NK-92 treated with Interleukin-12 subunit alpha and Interleukin-12 subunit beta, amount 100 ng/mL, for 24 hours (cell line): ENCODE measurements at regions not wholly inside any gene's neighbourhood (a gene's known extent, or its start where the extent isn't known, plus 50 kb on each side); places are given as distances from the start of the nearest gene placed in this dataset.
"Not testable (repeated sequence)": the region's sequence is repeated elsewhere in the genome, so short reads cannot be mapped to it uniquely, and the experiment has no call there.

Source experiments
- DNase-seq: peaks from one replicate; lab custom pipeline; 2025; lab: John Stamatoyannopoulos, UW

GRCh38 chr17:52895272-52895671, 736.8 kb upstream of the CA10 start:
- DNase-seq, result no peak

- DNase-seq, result no peak
These were observed 733.8 kb upstream of the CA10 start for GRCh38 chr17:52892334-52892733.

DNA sequence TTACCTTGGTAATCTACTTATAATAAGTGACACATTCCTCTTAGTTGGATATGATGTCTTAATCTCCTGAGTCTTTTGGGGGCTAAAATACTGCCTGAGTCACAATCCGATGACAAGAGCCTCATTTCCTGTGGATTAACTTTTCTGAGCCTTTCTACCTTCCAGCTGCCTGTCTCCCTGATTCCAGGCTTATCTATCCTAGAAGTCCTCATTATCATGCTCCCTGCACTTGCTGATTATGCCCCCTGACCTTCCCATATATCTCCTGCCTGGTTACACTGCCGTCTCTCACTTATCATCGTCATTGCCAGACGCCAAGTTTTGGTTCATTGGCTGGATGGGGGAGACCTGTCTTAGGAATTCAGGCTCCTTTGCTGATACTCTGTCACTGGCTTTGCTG, 727.4 kb upstream of the CA10 start:
- no peak for DNase-seq

GRCh38 chr17:52883907-52884491, 725.5 kb upstream of the CA10 start:
- DNase-seq, result not testable (repeated sequence)

GRCh38 chr17:52846767-52847166, 688.3 kb upstream of the CA10 start:
- DNase-seq, result not testable (repeated sequence)

DNA sequence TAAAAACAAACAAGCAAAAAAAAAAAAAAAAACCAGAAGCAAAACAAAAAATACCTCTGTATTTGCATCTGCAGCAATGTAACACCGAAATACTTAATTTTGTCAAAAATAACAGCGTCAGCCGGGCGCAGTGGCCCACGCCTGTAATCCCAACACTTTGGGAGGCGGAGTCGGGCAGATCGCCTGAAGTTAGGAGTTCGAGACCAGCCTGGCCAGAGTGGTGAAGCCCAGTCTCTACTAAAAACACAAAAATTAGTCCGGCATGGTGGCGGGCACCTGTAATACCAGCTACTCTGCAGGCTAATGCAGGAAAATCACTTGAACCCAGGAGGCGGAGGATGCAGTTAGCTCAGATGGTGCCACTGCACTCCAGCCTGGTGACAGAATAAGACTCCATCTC, 683.5 kb upstream of the CA10 start:
- DNase-seq, result no peak

DNA sequence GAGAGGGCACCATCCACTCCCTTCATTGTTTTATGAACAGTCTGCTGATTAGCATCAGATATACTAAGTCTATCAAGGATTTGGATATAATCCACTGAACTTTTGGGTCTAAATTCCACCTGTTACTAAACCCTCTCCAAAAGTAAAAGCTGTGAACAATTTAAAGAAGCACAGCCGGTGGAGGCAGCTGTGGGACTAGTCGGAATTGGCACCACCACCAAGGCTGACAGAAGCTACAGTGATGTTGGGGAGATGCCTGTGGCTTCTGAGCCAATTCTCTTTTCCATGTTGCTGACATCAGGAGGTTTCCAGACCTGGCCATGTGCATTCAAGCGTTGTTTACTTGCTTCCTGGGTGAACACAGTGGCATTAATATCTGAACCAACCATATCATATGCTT, 679.0 kb upstream of the CA10 start:
- no peak for DNase-seq

- DNase-seq, result no peak
These were observed 673.0 kb upstream of the CA10 start for GRCh38 chr17:52831536-52831935.

- no peak for DNase-seq
These were observed 670.1 kb upstream of the CA10 start for GRCh38 chr17:52828621-52829020.

DNA sequence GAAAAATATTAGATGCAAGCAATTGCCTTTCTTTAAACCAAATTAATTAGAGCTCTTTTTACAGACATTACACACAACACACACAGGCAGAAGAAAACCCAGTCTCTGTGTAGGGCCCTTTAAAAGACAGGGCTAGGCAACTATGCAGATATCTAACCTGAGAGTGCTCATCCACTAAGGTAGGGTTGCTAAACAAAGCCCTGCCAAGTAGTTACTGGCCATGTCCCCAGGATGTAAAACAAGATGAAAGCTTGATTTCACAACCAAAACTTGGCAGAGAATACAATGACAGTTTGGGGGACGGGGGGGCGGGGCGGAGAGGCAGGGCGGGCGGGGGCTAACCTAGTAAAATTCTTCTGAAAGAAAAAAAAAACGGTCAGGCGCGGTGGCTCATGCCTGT, 669.0 kb upstream of the CA10 start:
- DNase-seq, result no peak

GRCh38 chr17:52824542-52824941, 666.0 kb upstream of the CA10 start:
- no peak for DNase-seq

DNA sequence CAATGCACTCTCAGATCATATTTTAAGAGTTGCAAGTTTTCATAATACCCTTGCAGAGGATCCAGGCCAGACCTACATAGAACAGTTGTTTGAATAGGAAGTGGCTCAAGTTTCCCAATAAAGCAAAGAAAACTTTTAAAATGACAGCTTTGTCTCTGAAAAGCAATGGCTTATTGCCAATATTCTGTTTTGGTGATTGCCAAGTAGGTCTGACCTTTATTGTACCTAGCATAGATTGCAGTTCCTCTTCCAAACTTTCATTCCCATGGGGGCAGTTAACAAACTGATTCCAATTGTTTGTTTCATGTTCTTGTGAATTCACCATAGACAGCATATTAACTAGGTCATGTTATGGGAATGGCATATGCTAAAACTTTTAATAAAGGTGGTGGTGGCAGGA, 664.6 kb upstream of the CA10 start:
- DNase-seq, result no peak

DNA sequence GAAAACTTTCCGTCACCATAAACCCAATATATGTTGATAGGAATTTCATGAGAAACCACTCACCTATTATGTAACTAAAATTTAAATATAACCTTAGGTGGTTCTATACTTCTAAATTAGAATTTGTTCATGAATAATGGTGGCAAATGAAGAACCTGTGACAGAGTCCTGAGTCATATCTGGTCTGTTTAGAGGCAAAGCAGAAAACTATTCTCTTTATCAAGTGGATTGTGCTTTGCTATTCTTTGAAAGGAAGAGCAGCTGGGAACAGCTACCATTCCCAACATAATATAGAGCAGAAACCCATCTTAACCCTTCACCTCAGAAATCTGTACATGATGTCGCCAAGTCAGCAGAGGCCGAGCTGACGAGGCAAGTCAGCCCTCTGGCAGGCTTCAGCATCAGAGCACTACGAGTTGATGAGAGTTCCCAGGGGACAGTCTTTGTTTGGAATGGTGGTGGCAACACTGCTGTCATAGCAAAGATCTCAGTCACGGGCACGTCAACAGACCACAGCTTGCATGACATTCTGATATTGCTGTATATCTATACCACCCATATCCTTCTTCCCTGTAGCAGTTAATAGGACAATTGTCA, 631.9 kb upstream of the CA10 start:
- no peak for DNase-seq

DNA sequence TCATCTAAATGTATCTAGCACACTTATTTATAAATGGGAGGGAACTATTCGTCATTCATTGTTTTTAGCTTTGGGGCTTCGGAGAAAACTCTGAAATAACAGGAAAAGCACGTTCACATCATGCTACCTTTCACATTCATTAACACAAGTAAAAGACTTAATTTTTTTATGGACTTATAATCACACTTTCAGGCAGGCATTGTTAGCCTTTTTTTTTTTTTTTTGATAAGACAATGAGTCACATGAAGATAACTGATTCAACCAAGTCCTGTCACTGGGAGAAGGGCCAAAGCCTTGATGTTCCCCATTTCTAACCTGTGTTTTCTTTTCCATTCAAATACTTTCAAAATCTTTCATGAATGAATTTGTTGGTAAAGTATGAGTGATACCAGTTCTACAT, 631.3 kb upstream of the CA10 start:
- no peak for DNase-seq

- DNase-seq, result no peak
These were observed 617.7 kb upstream of the CA10 start for GRCh38 chr17:52776234-52776633.

DNA sequence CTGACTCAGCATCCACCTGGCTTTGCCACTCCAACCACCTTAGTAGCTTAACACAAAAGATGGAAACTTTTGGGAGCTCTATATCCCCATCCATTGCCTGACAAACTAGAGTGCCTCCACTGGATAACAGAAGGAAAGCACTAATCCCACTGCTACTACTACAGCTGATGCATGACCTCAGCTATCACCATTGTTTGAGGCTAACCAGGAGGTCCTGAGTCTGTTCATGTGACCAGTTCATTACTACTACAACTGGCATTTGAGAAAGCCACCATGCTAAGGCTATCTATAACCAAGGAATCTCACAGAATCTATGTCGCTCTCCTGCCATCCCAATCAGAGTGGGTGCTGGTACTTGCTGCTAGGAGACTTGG, 604.3 kb upstream of the CA10 start:
- DNase-seq, result no peak

GRCh38 chr17:52762147-52762793, 603.8 kb upstream of the CA10 start:
- no peak for DNase-seq

- DNase-seq, result no peak
These were observed 601.4 kb upstream of the CA10 start for GRCh38 chr17:52759864-52760263.

DNA sequence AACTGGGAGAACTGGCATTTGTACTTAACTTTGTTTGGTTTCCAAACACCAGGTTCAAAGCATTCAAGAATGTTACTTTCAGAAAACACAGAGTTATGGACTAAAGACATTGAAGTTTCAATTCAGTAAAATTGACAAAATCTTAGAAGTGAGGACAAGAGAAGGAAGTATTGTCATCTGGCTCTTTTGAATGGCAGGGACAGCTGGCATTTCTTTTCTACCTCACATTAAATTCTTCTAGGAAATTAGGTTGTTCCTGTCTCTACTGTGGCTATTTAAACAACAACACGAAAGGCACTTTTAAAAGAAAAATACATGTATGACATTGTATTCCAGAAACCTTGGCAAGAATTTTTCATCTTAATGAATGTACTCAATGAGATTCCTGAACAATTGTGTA, 600.0 kb upstream of the CA10 start:
- no peak for DNase-seq

- DNase-seq, result no peak
These were observed 598.2 kb upstream of the CA10 start for GRCh38 chr17:52756746-52757145.

DNA sequence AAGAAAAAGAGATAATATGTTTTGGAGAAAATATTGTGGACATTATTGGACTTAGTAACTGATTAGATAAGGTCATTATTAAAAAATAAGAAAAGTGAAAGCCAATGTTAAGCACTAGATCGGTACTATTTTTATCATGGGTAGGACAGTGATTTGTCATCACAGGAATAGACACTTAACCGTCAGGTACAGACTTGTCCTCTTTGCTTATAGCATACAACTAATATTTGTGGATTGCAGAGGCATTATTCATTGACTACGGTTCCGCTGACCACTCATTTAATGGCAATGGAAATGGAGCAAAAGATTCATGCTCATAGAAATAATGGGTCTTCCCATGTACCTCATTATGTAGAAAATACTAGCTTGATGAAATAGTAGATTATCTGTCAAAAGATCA, 596.3 kb upstream of the CA10 start:
- no peak for DNase-seq

DNA sequence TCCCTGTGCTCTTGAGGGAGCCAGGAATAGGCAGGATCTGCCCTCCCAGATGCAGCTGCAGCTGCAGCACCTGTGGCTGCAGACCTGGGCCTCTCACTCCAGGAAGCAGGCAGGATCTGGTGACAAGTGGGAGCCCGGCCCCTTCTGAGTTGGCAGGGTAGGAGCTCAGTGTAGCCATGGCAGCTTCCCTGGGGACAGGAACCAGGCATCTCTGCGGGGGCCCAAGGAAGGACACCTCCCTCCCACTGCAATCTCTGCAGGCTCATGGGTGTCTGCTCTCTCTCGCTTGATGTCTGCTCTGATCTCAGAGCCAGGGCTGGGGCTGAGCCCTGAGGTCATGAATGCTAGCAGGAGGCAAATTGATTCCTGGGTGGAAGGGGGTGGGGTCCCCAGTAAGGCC, 592.5 kb upstream of the CA10 start:
- no peak for DNase-seq

DNA sequence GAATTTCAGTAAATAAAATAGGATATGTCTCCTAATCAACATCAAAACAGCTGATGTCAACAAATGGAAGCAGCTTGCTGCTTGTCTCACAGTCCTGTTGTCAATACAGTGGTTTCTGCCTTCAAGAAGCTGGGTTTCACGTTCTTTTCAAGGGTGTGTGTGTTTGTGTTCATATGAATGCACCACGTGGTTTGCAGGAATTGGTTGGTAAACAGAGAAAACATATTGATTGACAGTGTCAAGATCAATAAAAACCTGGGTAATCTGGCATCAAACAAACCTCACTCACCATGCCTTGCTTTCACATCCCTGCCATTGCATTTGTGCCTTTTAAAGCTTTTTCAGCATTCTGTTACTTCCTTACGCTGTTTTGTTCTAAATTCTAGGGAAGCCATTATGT, 585.7 kb upstream of the CA10 start:
- no peak for DNase-seq

- DNase-seq, result no peak
These were observed 581.5 kb upstream of the CA10 start for GRCh38 chr17:52740006-52740405.
